ENCODE measurements at regions not wholly inside any gene's neighbourhood (a gene's known extent, or its start where the extent isn't known, plus 50 kb on each side); places are given as distances from the start of the nearest gene placed in this dataset.

DNA sequence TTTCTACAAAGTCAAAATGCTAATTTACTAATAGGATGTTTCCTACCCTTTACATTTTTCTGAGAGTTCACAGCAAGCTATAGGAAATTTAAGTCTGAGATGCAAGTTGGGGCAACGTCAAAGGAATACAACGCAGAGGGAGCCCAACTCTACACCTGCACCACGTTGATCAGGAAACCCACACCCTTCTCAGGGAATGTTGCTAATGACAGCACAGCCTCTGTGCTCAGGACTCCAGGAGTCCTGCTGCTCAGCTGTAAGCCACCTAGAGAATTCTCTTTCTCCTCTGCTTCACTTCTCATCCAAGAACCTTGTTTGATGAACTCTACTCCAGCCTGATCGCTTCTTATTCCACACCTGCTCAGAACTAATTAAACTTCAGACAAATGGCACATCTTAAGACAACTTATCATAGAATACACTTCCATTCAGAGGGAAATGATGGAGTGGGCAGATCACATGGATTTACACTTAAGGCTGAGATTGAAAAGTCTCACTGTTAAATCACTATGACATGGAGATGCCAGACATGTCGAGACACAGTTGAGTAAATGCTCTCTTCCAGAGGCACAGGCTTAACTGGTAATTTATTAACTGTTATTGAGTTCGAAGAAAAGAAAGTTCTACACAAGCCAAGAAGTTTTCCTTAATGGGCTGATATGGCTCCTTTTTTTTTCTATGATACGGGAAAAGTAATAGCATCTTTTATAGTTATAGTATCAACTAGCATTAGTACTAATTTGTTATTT, 811.6 kb upstream of the ARGLU1 start:
- TF ChIP-seq, protein P1, sequence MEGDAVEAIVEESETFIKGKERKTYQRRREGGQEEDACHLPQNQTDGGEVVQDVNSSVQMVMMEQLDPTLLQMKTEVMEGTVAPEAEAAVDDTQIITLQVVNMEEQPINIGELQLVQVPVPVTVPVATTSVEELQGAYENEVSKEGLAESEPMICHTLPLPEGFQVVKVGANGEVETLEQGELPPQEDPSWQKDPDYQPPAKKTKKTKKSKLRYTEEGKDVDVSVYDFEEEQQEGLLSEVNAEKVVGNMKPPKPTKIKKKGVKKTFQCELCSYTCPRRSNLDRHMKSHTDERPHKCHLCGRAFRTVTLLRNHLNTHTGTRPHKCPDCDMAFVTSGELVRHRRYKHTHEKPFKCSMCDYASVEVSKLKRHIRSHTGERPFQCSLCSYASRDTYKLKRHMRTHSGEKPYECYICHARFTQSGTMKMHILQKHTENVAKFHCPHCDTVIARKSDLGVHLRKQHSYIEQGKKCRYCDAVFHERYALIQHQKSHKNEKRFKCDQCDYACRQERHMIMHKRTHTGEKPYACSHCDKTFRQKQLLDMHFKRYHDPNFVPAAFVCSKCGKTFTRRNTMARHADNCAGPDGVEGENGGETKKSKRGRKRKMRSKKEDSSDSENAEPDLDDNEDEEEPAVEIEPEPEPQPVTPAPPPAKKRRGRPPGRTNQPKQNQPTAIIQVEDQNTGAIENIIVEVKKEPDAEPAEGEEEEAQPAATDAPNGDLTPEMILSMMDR (conservative IDR thresholded peaks at IDR 0.05; ENCODE audit: low read length) = no peak
- TF ChIP-seq EZH2phosphoT487 (IDR thresholded peaks at IDR 0.05; ENCODE audit: borderline replicate concordance) = no peak
